ENCODE measurements at regions not wholly inside any gene's neighbourhood (a gene's known extent, or its start where the extent isn't known, plus 50 kb on each side); places are given as distances from the start of the nearest gene placed in this dataset.
A peak's percentile ranks its signal among the peaks of the same experiment; 100 is the strongest.

DNA sequence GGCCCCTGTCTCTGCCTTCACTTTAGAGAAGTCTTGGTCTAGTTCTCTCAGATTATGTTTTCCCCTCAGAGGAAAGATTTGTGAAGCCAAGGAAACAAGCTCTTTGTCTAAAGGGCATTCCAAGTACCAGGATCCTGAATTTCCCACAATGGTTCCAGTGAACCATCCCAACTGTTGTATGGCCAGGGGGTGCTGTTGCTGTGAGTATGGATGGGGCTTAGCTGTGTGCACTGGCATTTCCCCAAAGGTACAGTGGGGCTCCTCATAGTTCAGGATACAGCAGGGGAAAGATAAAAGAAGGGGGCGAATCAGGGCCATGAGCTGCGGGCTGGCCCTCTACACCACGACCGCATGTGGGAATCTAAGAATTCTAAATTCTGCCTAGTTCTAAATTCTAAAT lies 1154.0 kb upstream of the FANCL start:
- H3K27me3 ChIP-seq (ENCODE audit: control insufficient read depth in 2 of 2, insufficient read depth in 1 of 2, low read length in 1 of 2) = no peaks in the 10 kb centered on the region
- WGBS = 97% methylated on average over 4 of the region's 4 CpGs
- peaks cover 0 to 4% of the 10 kb centered on the region in 2 donors for H3K4me1 ChIP-seq (ENCODE audit: control insufficient read depth in 2 of 2, insufficient read depth in 2 of 2, low read length in 2 of 2)
- no peak for DNase-seq (ENCODE audit: low read depth in 6 of 9, low spot score in 9 of 9)
- no peaks in the 10 kb centered on the region for H3K36me3 ChIP-seq (ENCODE audit: control insufficient read depth in 2 of 2, insufficient read depth in 2 of 2, low read length in 1 of 2)
- H3K27ac ChIP-seq (ENCODE audit: low read depth in 1 of 2, low read length in 1 of 2) = no peak overlapping the region
- no peak overlapping the region for H3K4me3 ChIP-seq (ENCODE audit: low read length in 2 of 2)
- H3K9me3 ChIP-seq (ENCODE audit: control insufficient read depth in 2 of 2, insufficient read depth in 1 of 2, low read length in 1 of 2) = peaks cover 0 to 2% of the 10 kb centered on the region in 2 donors

DNA sequence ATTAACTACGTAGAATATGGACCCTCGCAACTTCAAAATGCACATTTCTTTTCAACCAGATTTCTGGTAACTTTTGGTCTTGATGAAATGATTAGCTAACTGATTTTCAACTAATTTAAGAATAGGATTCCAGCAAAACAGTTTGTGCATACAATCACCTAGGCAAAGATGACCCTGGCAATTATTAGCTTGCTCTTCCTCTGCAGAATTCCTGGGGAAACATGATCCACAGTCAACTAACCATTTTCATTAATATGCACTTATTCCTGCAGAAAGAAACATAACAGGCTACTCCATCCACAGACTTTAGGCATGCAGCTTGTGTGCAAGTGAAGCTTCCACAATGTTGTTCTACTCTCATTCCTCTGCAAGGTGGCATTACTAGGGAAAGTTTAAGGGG lies 1150.8 kb upstream of the FANCL start:
- Histone ChIP-seq H3K27ac (ENCODE audit: low read depth in 1 of 2, low read length in 1 of 2) (no peak overlapping the region), H3K4me3 (ENCODE audit: low read length in 2 of 2) (no peak overlapping the region), H3K27me3 (ENCODE audit: control insufficient read depth in 2 of 2, insufficient read depth in 1 of 2, low read length in 1 of 2) (no peaks in the 10 kb centered on the region), H3K9me3 (ENCODE audit: control insufficient read depth in 2 of 2, insufficient read depth in 1 of 2, low read length in 1 of 2) (no peaks in the 10 kb centered on the region), H3K4me1 (ENCODE audit: control insufficient read depth in 2 of 2, insufficient read depth in 2 of 2, low read length in 2 of 2) (no peaks in the 10 kb centered on the region), H3K36me3 (ENCODE audit: control insufficient read depth in 2 of 2, insufficient read depth in 2 of 2, low read length in 1 of 2) (no peaks in the 10 kb centered on the region)
- DNase-seq (ENCODE audit: low read depth in 6 of 9, low spot score in 9 of 9) = no peak
- 99% methylated on average over 2 of the region's 2 CpGs for WGBS

DNA sequence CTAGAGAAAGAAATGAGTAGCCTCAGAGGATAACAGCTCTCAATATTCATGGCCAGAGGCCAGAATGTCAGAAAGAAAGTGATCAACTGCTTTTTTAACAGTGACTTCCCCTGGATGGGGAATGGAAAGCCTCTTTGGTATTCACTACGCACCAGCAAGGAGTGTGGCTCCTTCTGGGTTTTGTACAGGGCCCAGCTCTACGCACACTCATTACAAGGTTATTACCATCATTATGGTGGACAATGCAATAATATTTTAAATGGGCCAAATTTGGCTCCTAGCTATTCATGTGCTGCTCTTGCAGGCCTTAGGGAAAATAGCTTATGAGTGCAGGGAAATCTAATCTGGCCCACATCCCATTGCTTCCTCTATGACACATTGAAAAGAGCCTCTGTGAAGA lies 1149.5 kb upstream of the FANCL start:
- H3K27ac ChIP-seq (ENCODE audit: low read depth in 1 of 2, low read length in 1 of 2) = no peak overlapping the region
- H3K36me3 ChIP-seq (ENCODE audit: control insufficient read depth in 2 of 2, insufficient read depth in 2 of 2, low read length in 1 of 2) = no peaks in the 10 kb centered on the region
- no peak for DNase-seq (ENCODE audit: low read depth in 6 of 9, low spot score in 9 of 9)
- H3K4me1 ChIP-seq (ENCODE audit: control insufficient read depth in 2 of 2, insufficient read depth in 2 of 2, low read length in 2 of 2) = no peaks in the 10 kb centered on the region
- no peak overlapping the region for H3K4me3 ChIP-seq (ENCODE audit: low read length in 2 of 2)
- H3K27me3 ChIP-seq (ENCODE audit: control insufficient read depth in 2 of 2, insufficient read depth in 1 of 2, low read length in 1 of 2) = no peaks in the 10 kb centered on the region
- H3K9me3 ChIP-seq (ENCODE audit: control insufficient read depth in 2 of 2, insufficient read depth in 1 of 2, low read length in 1 of 2) = no peaks in the 10 kb centered on the region
- 95% methylated on average over 2 of the region's 2 CpGs for WGBS

DNA sequence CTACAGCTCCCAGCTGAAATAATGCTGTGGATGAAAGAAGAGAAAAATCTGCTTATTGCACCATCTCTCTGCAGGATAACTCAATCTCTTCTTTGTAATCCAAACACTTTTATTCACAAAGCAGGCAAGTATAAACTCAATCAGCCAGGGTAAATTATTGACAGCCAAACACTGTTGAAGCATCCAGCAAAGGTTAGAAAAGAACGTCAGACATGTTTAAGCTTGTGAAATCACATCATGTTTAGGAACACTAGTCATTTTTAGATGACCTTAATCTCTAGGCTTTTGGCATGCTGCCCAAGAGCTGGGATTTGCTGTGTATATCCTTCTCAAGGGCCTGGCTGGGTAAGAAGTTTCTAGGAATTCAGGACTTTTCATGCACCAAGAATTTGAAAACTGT lies 1148.1 kb upstream of the FANCL start:
- H3K27ac ChIP-seq (ENCODE audit: low read depth in 1 of 2, low read length in 1 of 2) = no peak overlapping the region
- no peaks in the 10 kb centered on the region for H3K4me1 ChIP-seq (ENCODE audit: control insufficient read depth in 2 of 2, insufficient read depth in 2 of 2, low read length in 2 of 2)
- H3K4me3 ChIP-seq (ENCODE audit: low read length in 2 of 2) = no peak overlapping the region
- WGBS = 90% methylated on average over 1 of the region's 1 CpG
- H3K27me3 ChIP-seq (ENCODE audit: control insufficient read depth in 2 of 2, insufficient read depth in 1 of 2, low read length in 1 of 2) = no peaks in the 10 kb centered on the region
- DNase-seq (ENCODE audit: low read depth in 6 of 9, low spot score in 9 of 9) = no peak
- no peaks in the 10 kb centered on the region for H3K9me3 ChIP-seq (ENCODE audit: control insufficient read depth in 2 of 2, insufficient read depth in 1 of 2, low read length in 1 of 2)
- H3K36me3 ChIP-seq (ENCODE audit: control insufficient read depth in 2 of 2, insufficient read depth in 2 of 2, low read length in 1 of 2) = no peaks in the 10 kb centered on the region

DNA sequence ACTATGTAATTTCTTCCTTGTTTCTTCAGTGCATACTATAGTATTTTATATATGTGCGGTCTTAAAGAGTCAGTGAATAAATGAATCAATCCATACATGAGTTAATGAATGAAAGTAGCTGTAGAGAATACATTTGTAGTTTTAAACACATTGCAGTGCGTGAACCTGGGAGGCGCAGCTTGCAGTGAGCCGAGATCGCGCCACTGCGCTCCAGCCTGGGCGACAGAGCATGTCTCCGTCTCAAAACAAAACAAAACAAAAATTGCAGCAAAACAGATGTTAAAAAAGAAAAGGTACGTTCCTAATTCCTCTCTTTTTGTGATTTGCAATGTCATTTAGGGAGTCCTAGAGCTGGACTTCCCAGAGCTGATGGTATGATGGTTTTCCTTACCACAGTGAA lies 1144.8 kb upstream of the FANCL start:
- no peaks in the 10 kb centered on the region for H3K36me3 ChIP-seq (ENCODE audit: control insufficient read depth in 2 of 2, insufficient read depth in 2 of 2, low read length in 1 of 2)
- DNase-seq (ENCODE audit: low read depth in 6 of 9, low spot score in 9 of 9) = no peak
- no peak overlapping the region for H3K27ac ChIP-seq (ENCODE audit: low read depth in 1 of 2, low read length in 1 of 2)
- no peak overlapping the region for H3K4me3 ChIP-seq (ENCODE audit: low read length in 2 of 2)
- H3K9me3 ChIP-seq (ENCODE audit: control insufficient read depth in 2 of 2, insufficient read depth in 1 of 2, low read length in 1 of 2) = no peaks in the 10 kb centered on the region
- WGBS = 94% methylated on average over 10 of the region's 10 CpGs
- H3K27me3 ChIP-seq (ENCODE audit: control insufficient read depth in 2 of 2, insufficient read depth in 1 of 2, low read length in 1 of 2) = no peaks in the 10 kb centered on the region
- H3K4me1 ChIP-seq (ENCODE audit: control insufficient read depth in 2 of 2, insufficient read depth in 2 of 2, low read length in 2 of 2) = no peaks in the 10 kb centered on the region

DNA sequence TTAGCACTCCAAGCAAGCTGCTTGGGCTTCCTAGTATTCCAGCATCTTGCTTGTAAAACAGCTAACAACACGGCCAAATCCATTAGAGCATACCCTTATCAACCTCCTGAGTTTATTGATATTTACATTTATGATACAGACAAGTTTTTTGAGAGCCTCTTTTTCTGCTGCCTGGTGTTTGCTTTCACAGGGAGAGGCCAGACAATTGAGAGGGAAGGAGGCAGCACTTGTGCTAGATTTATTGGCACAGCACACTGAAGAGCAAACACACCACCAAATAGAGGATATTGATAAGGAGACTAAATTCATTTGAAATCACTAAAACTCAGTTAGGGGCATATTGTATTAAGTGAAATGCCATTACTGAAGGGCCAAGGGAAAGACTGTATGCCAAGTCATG lies 1142.3 kb upstream of the FANCL start:
- Histone ChIP-seq H3K9me3 (ENCODE audit: control insufficient read depth in 2 of 2, insufficient read depth in 1 of 2, low read length in 1 of 2) (peaks cover 0 to under 1% of the 10 kb centered on the region in 2 donors), H3K27ac (ENCODE audit: low read depth in 1 of 2, low read length in 1 of 2) (no peak overlapping the region), H3K4me3 (ENCODE audit: low read length in 2 of 2) (no peak overlapping the region), H3K4me1 (ENCODE audit: control insufficient read depth in 2 of 2, insufficient read depth in 2 of 2, low read length in 2 of 2) (no peaks in the 10 kb centered on the region), H3K27me3 (ENCODE audit: control insufficient read depth in 2 of 2, insufficient read depth in 1 of 2, low read length in 1 of 2) (no peaks in the 10 kb centered on the region), H3K36me3 (ENCODE audit: control insufficient read depth in 2 of 2, insufficient read depth in 2 of 2, low read length in 1 of 2) (no peaks in the 10 kb centered on the region)
- WGBS = 99% methylated on average over 1 of the region's 1 CpG
- DNase-seq (ENCODE audit: low read depth in 6 of 9, low spot score in 9 of 9) = no peak

DNA sequence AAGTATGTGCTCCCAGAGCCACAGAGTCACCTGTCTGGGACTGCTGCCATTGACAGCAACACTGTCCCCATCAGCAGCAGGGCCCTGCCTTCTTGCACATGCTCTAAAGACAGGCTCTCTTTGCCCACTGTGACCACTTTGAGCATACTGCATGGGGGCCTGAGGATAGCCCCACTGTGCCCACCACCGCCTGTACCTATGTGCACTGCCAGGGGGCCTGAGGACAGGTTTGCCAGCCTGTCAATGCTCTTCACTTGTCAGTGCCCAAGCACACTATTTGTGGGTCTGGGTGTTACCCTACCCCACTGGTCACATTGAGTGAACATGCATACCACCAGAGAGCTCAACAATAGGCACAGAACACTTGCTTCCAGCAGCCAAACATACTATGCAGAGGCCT lies 1137.0 kb upstream of the FANCL start:
- peaks cover 0 to 9% of the 10 kb centered on the region in 2 donors for H3K9me3 ChIP-seq (ENCODE audit: control insufficient read depth in 2 of 2, insufficient read depth in 1 of 2, low read length in 1 of 2)
- WGBS = 93% methylated on average over 1 of the region's 1 CpG

DNA sequence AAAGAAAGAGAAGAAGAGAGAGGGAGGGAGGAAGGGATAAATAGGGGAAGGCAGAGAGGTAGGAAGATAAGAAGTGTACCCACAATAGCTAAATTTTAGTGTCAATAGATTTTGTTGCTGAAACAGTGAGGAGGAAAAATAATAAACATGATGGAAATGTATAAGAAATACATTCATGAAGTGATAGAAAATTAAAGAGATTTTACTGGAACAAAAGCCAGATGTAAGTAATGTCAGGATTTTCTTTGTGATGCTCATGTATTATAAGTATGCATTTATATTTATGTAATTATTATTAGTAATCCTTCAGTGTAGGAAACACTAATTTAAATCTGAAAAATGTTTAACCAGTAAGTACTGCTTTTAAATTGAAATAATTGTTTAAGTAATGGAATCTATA lies 1125.2 kb upstream of the FANCL start:
- DNase-seq (ENCODE audit: low read depth in 6 of 9, low spot score in 9 of 9) = no peak
- no peaks in the 10 kb centered on the region for H3K27me3 ChIP-seq (ENCODE audit: control insufficient read depth in 2 of 2, insufficient read depth in 1 of 2, low read length in 1 of 2)
- H3K36me3 ChIP-seq (ENCODE audit: control insufficient read depth in 2 of 2, insufficient read depth in 2 of 2, low read length in 1 of 2) = no peaks in the 10 kb centered on the region
- H3K4me1 ChIP-seq (ENCODE audit: control insufficient read depth in 2 of 2, insufficient read depth in 2 of 2, low read length in 2 of 2) = no peaks in the 10 kb centered on the region
- H3K4me3 ChIP-seq (ENCODE audit: low read length in 2 of 2) = no peak overlapping the region
- no peaks in the 10 kb centered on the region for H3K9me3 ChIP-seq (ENCODE audit: control insufficient read depth in 2 of 2, insufficient read depth in 1 of 2, low read length in 1 of 2)
- H3K27ac ChIP-seq (ENCODE audit: low read depth in 1 of 2, low read length in 1 of 2) = no peak overlapping the region

More for the DNA sequence above, 1137.0 kb upstream of the FANCL start:
- H3K27me3 ChIP-seq (ENCODE audit: control insufficient read depth in 2 of 2, insufficient read depth in 1 of 2, low read length in 1 of 2) = no peaks in the 10 kb centered on the region
- no peaks in the 10 kb centered on the region for H3K36me3 ChIP-seq (ENCODE audit: control insufficient read depth in 2 of 2, insufficient read depth in 2 of 2, low read length in 1 of 2)
- no peaks in the 10 kb centered on the region for H3K4me1 ChIP-seq (ENCODE audit: control insufficient read depth in 2 of 2, insufficient read depth in 2 of 2, low read length in 2 of 2)
- H3K27ac ChIP-seq (ENCODE audit: low read depth in 1 of 2, low read length in 1 of 2) = no peak overlapping the region
- DNase-seq (ENCODE audit: low read depth in 6 of 9, low spot score in 9 of 9) = no peak
- no peak overlapping the region for H3K4me3 ChIP-seq (ENCODE audit: low read length in 2 of 2)

DNA sequence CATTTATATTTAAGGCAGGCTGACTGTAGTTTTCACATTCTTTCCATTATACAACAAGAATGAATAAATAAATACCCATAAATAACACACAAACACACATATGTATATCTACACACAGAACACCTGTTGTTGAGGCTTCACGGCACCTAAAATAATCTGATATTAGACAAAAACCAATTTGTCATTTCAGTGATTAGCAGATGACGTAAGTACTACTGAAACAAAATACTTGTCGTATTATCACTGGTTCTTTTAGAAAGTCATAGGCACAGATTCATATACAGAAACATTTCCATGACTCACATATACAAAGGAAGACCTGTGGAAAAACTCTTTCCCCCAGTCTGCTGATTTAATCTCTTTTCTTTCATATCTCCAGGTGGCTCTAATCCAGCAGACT lies 1113.4 kb upstream of the FANCL start:
- Histone ChIP-seq H3K27ac (ENCODE audit: low read depth in 1 of 2, low read length in 1 of 2) (no peak overlapping the region), H3K9me3 (ENCODE audit: control insufficient read depth in 2 of 2, insufficient read depth in 1 of 2, low read length in 1 of 2) (no peaks in the 10 kb centered on the region), H3K27me3 (ENCODE audit: control insufficient read depth in 2 of 2, insufficient read depth in 1 of 2, low read length in 1 of 2) (no peaks in the 10 kb centered on the region), H3K4me3 (ENCODE audit: low read length in 2 of 2) (no peak overlapping the region), H3K36me3 (ENCODE audit: control insufficient read depth in 2 of 2, insufficient read depth in 2 of 2, low read length in 1 of 2) (no peaks in the 10 kb centered on the region), H3K4me1 (ENCODE audit: control insufficient read depth in 2 of 2, insufficient read depth in 2 of 2, low read length in 2 of 2) (no peaks in the 10 kb centered on the region)
- WGBS = 96% methylated on average over 3 of the region's 3 CpGs
- no peak for DNase-seq (ENCODE audit: low read depth in 6 of 9, low spot score in 9 of 9)

DNA sequence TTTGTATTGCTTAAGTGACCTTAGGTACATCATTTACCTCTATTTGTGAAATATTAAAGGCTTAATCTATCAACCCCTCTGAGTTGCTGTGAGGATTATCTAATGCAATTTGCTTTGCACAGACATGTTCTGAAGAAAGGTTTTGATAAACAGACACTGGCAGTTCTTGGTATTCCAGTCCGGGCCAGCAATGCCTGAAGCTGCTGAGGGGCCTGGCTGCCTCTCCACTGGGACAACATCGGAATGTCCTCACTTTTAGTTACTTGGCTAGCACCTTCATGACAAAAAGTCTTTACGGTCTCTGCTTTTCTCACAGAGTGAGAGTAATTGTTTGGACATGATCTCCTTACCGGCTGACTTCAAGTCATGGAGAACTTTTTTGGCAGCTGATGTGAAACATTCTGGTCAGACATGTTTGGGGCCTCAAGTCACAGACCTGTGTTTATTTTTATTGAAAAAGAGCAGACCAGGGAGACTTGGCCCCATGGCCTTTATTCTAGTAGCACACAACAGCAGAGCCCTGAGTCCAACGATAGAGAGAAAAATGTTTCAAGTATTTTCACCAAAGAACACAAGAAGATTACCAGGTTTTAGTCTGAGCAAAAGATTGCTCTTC lies 1112.3 kb upstream of the FANCL start:
- Histone ChIP-seq H3K27me3 (ENCODE audit: control insufficient read depth in 2 of 2, insufficient read depth in 1 of 2, low read length in 1 of 2) (no peaks in the 10 kb centered on the region), H3K4me3 (ENCODE audit: low read length in 2 of 2) (no peak overlapping the region), H3K4me1 (ENCODE audit: control insufficient read depth in 2 of 2, insufficient read depth in 2 of 2, low read length in 2 of 2) (no peaks in the 10 kb centered on the region), H3K27ac (ENCODE audit: low read depth in 1 of 2, low read length in 1 of 2) (no peak overlapping the region), H3K9me3 (ENCODE audit: control insufficient read depth in 2 of 2, insufficient read depth in 1 of 2, low read length in 1 of 2) (no peaks in the 10 kb centered on the region), H3K36me3 (ENCODE audit: control insufficient read depth in 2 of 2, insufficient read depth in 2 of 2, low read length in 1 of 2) (no peaks in the 10 kb centered on the region)
- peak in 1 of 9 donors; percentile 18 for DNase-seq (ENCODE audit: low read depth in 6 of 9, low spot score in 9 of 9)
- 96% methylated on average over 5 of the region's 5 CpGs for WGBS
